HG03432 (cell line): ENCODE measurements at regions not wholly inside any gene's neighbourhood (a gene's known extent, or its start where the extent isn't known, plus 50 kb on each side); places are given as distances from the start of the nearest gene placed in this dataset.
"Not testable (repeated sequence)": the region's sequence is repeated elsewhere in the genome, so short reads cannot be mapped to it uniquely, and the experiment has no call there.

Source experiments
- ATAC-seq: cut with Tn5 transposase; IDR thresholded peaks from one replicate; pipeline ENCODE4 v1.9.1; 2021; ENCODE audit warnings: mild to moderate bottlenecking, moderate library complexity; ENCODE audit not compliant: unreplicated experiment

DNA sequence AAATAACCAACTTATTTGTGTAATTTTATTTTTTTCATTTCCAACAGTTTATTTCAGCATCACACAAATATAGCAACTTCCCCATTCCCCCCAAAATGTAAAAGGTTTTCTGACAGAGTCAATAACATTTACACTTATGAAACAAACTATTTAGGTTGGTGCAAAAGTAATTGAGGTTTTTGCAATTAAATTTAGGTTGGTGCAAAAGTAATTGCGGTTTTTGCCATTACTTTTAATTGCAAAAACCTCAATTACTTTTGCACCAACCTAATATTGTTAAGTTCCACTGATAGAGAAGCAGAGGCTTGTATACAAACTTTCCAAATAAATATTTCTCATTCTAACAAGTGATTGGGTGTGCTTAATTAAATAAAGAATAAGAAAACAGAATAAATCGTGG, 270.9 kb upstream of the DUSP10 start:
- ATAC-seq = no peak

- ATAC-seq = no peak
Observed at GRCh38 chr1:222010306-222010705, 268.4 kb upstream of the DUSP10 start.

DNA sequence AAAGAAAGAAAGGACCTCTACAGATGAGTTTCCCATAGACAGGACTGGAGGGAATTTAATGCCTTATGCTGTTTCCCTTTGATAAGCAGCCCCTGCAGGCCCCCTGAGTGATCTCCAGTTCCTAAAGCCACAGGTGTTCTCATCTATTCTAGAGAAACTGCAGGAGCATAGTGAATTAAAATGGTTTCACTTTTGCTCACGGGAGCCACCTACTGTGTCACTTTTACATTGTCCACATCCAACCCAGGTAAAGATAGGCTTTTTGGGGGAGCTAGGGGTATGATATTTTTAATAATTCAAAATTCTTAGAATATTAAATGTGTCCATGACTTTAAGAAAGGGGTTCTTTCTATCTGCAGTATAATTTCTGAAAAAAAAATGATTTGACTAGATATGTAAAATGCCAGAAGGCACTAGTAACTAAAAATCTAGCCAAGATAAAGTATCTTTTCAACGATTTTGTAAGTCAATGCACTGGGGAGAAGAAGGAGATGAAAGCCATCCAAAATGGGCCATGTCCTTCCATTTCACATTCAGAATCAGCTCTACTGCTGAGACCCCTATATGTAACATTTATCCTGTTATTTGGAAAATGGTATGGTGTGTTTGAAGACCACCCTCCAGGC, 267.3 kb upstream of the DUSP10 start:
- peak; percentile 65 for ATAC-seq

GRCh38 chr1:222006715-222007114, 264.8 kb upstream of the DUSP10 start:
- ATAC-seq = no peak

DNA sequence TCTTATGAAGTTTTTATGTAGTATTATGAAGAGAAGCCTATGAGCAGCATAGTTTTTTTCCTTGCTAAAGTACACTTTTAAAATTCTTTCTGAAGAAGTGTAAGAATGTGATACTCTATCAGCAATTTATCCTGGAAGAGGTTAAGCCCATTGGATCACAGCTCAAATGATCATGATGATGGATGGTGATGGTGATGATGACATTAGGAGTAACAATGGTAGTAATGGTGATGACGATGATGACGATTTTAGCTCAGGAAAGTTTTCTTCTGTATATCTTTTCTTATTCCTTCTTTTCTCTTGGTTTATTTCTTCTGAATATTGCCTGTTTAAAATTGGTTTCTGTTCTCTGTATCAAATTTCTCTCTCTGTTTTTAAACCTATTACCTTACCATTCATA, 262.9 kb upstream of the DUSP10 start:
- ATAC-seq = no peak

DNA sequence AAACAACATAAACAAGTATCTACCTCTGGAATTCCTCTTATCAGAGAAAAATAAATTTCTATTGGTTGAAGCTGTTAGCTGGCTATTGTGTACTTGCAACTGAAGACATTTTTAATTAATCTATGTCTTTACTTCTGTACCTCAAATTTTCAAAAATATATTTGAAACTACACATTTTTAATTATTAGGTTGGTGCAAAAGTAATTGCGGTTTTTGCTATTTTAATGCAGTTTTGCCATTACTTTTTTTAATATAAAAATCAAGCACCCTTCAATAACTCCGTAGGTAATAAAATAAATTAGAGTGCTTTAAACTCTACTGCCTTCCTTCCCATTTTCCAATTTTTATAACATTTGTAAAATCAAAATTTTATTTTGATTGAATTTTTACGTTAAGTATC, 262.1 kb upstream of the DUSP10 start:
- no peak for ATAC-seq

- no peak for ATAC-seq
Observed at GRCh38 chr1:222002503-222002902, 260.6 kb upstream of the DUSP10 start.

DNA sequence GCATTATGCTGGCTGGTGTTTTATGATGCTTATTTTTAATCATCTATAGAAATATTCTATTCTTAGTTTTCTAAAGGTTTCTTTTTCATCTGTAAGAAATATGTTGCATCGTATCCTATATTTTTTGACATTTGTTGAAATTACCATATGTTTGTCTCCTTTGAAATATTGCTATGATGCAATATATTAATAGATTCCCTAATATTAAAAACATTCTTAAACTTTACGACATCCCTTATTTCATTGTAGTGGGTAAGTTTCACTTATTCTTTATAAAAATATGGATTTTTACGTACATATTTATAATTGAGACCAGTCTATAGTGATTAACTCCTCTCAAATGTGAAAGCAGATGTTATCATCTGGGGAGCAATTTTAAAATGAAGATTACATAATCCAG, 258.2 kb upstream of the DUSP10 start:
- ATAC-seq = no peak

DNA sequence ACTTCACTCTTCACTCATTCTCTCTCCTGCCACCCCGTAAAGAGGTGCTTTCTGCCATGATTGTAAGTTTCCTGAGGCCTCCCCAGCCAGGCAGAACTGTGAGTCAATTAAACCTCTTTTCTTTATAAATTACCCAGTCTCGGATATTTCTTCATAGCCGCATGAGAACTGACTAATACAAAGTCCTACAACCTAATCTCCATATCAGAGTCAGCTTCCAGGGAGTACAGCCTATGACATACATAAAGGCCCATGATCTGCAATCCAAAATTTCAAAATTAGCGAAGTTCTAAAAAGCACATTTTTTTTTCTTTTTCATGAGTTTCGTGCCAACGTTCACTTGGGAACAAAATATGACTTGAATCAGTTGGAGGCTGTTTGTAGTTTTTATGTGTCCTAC, 256.9 kb upstream of the DUSP10 start:
- no peak for ATAC-seq

DNA sequence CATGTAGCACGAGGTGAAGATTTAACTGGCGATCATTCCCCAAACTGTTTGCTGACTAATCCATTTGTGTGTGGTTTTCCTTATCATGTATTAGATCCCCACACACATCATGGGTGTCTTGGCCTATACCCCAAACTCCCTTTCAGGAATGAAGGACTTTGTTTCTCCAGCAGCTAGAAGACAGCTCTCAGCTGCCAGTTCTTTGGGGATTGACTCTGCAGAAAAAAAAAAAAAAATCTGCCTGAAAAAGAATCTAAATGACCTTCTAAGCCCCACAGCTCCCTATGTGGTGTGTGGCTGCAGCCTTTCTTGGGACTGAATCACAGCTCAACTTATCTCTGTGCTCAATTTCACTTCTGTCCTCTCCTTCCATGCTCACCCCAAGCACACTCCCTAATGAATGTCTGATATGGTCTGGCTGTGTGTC, 256.3 kb upstream of the DUSP10 start:
- no peak for ATAC-seq

DNA sequence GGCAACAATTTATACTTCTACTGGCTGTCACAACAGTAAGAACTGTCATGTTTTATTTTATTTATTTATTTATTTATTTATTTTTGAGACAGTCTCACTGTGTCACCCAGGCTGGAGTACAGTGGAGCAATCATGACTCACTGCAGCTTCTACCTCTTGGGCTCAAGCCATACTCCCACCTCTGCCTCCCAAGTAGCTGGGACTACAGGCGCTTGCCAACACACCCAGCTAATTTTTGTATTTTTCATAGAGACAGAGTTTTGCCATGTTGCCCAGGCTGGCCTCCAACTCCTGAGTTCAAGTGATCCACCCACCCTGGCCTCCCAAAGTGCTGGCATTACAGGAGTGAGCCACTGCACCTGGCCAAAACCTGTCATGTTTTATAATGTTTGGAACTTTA, 255.1 kb upstream of the DUSP10 start:
- ATAC-seq = not testable (repeated sequence)

DNA sequence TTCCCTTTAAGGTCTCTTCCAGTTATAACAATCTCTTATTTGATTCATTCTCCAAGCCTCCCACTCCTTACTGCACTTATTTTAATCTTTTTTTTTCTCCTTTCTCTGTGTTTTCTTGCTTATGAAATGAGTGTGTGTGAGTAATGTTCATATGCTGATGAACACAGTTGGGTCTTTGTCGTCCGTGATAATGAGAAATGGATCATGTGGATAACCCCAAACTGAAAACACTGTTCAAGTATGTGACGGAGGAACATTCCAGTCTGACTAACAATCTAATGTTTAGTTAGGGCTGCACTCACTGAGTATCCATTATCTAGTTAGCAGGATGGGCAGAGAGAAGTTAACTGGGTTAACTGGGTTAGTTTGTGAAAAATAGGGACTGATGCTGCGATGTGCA, 253.1 kb upstream of the DUSP10 start:
- no peak for ATAC-seq

DNA sequence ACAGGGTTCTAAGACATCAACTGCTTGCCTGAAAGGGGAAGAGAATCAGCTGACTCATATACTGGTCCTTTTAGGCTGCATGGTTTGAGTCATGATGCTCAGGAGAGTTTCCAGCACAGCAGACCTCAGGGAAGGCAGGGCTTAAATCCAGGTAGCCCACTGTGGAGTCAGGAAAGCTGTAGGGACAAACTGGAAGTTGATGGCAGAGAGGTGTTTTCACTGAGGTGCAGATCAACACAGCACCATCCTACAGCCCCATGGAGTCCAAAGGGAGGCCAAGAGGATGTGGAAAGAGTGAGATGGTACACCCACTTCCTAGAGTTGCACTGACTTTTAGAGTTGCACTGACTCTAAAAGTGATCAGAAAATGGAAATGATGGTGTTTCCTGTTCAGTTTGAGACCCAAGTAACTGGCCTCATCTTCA, 252.4 kb upstream of the DUSP10 start:
- peak; percentile 64 for ATAC-seq

GRCh38 chr1:221993444-221993948, 251.6 kb upstream of the DUSP10 start:
- no peak for ATAC-seq

- peak; percentile 52 for ATAC-seq
Observed at GRCh38 chr1:221992427-221992826, 250.5 kb upstream of the DUSP10 start.

DNA sequence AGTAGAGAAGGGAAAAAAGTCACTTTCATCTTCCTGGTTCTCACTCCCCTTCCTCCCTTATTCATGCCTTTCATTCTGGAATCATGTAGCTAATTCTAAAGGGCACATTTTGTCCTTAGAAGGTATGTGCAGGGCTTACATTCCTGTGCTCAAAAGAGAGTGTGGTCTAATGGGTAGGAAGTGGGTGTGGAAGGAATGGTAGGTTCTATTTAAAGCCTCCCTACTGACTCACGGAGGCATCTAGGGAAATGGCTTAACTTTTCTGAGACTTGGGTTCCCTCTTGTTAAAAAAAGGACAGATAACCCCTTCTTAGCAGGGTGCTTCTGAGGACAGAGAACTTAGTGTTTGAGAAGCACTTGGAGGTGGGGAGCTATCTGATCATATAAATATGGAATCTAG, 249.3 kb upstream of the DUSP10 start:
- ATAC-seq = no peak

DNA sequence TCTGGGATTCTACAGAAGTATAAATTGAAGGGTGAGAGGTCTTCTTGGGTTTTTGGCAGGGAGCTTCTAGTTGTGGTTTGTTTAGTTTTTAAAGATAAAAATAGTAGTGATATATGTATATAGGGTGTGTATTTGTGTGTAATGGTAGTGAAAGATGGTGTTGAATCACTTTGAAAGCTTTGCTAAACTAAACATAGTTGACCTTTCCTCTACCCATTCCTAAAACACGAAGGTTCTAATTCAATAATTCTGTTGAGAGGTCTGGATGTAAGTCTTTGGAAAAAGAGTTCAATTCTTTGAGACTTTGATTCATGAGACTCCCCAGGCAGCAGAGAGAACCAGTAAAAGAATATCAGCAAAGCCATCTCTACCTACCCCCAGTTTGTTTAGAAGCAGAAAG, 247.9 kb upstream of the DUSP10 start:
- ATAC-seq = no peak

- ATAC-seq = no peak
Observed at GRCh38 chr1:221988829-221989228, 246.9 kb upstream of the DUSP10 start.

GRCh38 chr1:221987860-221988520, 246.1 kb upstream of the DUSP10 start:
- ATAC-seq = no peak

- ATAC-seq = no peak
Observed at GRCh38 chr1:221983444-221983843, 241.6 kb upstream of the DUSP10 start.

DNA sequence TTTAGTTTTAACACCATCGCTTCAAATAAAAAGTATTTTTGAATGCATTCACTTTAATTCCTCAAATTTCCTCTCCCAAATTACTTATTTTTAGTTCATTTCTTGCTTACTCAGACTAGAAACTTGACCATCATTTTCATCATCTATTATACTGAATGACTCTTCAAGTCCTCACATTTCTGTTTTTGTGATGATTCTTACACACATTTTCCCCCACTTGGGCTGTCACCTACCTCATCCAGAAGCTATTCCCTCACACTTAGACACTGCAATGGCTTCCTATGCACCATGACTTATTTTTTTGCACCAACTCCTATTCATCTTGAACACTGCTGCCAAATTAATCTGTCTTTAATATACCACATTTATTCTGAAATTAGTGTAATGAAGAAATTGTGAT, 239.6 kb upstream of the DUSP10 start:
- ATAC-seq = no peak

DNA sequence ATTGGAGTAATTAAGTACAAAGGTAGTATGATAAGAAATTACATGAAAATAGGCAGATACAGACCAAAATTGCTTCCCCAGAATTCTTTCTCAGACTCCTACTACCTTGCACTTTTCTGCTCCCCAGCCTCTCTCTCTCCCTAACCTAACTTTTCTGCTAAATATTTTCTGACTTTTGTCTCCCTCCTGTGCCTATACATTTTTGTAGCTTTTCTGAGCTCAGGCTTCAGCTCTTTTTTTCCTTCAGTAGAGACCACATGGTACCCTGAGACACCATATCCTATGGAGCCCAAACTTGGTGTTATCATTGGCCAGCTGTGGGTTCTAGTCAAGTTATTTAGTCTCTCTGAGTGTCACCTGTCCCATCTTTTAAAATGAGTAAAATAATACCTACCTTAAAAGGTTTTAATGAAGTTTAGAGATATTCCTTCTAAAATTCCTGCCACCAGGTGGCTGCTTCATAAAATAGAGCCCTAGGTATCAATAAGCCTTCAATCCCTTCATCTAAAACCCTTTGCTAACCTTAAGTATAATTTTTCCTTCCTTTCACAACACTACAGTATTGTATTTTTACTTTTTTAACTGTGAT, 237.6 kb upstream of the DUSP10 start:
- ATAC-seq = no peak
